Fibroblast of villous mesenchyme (primary cell): ENCODE measurements at regions not wholly inside any gene's neighbourhood (a gene's known extent, or its start where the extent isn't known, plus 50 kb on each side); places are given as distances from the start of the nearest gene placed in this dataset.

ENCODE experiments used
- DNase-seq: peaks from one replicate; pipeline ENCODE4 v3.0.0-alpha.2; 2010; ENCODE audit warnings: low read depth
- H3K4me3 ChIP-seq: 2 replicates; pipeline ENCODE4 v1.5.1; 2011; ENCODE audit warnings: low read depth, mild to moderate bottlenecking, low read length
- CTCF ChIP-seq: IDR thresholded peaks from 2 replicates; pipeline ENCODE4 v1.5.1; 2012; ENCODE audit warnings: low read depth, mild to moderate bottlenecking, low read length; ENCODE audit not compliant: insufficient read depth

GRCh38 chrX:43225626-43226328 lies 430.3 kb upstream of the MAOA start:
- H3K4me3 ChIP-seq = no peak overlapping the region
- DNase-seq = no peak
- no peak for TF ChIP-seq CTCF

- H3K4me3 ChIP-seq = no peak overlapping the region
- no peak for DNase-seq
- TF ChIP-seq CTCF = no peak
Measured at GRCh38 chrX:43238461-43238945, 417.6 kb upstream of the MAOA start.

DNA sequence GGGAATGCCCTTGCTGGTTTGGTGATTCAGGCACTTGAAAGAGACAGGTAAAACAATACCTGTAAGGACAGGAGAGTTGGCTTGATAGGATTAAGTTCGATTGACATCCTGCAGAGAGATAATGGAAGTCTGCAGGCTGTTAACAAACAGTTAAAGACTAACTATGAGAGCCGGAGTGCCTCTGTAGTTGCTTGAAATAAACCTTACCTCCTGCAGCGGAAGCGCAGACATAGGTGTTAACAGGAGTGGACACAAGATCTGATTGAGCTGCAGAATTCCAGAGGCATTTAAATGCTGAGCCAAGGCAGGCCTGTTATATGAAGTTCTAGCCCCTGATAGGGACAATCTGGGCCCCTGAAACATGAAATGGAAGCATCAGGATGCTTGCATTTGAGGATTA lies 416.7 kb upstream of the MAOA start:
- DNase-seq = no peak
- H3K4me3 ChIP-seq = no peak overlapping the region
- TF ChIP-seq CTCF = no peak

DNA sequence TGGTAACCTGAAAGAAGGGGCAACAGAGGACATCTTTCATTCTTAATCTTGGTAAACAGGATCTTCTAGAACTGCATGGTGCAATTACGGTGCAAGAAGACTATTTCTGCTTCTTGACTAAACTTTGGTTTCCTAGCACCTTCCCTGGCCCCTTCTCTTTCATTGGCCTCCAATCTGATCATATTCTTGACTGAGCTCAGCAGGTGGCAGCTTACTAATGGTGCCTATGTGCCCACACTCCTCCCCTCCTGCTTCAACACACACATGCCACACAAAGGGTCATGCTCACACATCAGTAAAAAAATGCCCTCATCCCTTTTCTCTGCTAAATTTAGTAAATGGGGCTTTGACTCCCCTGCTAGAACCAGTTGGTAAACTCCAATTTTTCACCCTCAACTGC lies 400.5 kb upstream of the MAOA start:
- no peak for DNase-seq
- H3K4me3 ChIP-seq = no peak overlapping the region
- no peak for TF ChIP-seq CTCF

- no peak for DNase-seq
- H3K4me3 ChIP-seq = no peak overlapping the region
- TF ChIP-seq CTCF = no peak
Measured at GRCh38 chrX:43266487-43266886, 389.6 kb upstream of the MAOA start.

DNA sequence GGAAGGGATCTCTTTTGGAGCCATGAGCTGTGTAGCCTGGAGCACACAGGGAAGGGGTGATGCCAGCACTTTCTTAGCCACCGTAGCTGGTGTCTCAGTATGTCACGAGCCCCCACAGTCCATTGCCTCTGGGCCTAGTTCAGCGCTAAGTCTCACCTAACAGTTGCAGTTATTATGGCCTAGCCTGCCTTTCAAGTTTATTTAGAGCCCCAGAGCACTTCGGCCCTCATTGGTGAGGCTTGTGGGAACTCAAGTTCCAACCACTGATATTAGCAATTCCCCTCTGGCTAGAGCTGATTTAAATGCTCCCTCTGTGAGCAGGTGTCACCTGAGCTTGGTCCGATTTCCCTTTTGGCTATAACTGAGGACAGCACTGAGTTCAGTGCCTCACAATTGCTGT lies 388.4 kb upstream of the MAOA start:
- DNase-seq = no peak
- H3K4me3 ChIP-seq = no peak overlapping the region
- TF ChIP-seq CTCF = no peak

DNA sequence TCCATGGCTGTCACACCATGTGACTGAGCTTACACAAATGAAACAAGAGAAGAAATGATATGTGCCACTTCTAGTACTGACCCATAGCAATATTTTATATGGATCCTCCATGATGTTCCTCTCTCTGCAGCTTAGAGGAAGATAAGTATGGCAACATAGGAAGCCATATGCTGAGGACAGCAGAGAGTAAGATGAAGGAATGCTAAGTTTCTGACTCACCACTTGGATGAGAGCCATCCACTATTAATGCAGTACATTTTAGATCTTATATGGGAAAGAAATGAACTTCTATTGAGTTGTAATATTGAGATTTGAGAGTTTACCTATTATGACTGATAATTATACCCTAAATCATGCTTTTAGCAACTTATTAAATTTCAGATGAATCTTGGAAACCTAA lies 386.9 kb upstream of the MAOA start:
- peak; percentile 1 for DNase-seq
- TF ChIP-seq CTCF = no peak
- no peak overlapping the region for H3K4me3 ChIP-seq
